ENCODE measurements at regions not wholly inside any gene's neighbourhood (a gene's known extent, or its start where the extent isn't known, plus 50 kb on each side); places are given as distances from the start of the nearest gene placed in this dataset.

GRCh38 chr4:96670381-96670780, 830.5 kb downstream of the PDHA2 start:
- no peak overlapping the region for H3K4me3 ChIP-seq (ENCODE audit: low read length)
- DNase-seq (ENCODE audit: low read depth), result no peak
- TF ChIP-seq CTCF (conservative IDR thresholded peaks at IDR 0.05; ENCODE audit: low read length), result no peak

GRCh38 chr4:96675416-96675815, 835.5 kb downstream of the PDHA2 start:
- DNase-seq (ENCODE audit: low read depth), result no peak
- no peak for TF ChIP-seq CTCF (conservative IDR thresholded peaks at IDR 0.05; ENCODE audit: low read length)
- H3K4me3 ChIP-seq (ENCODE audit: low read length), result no peak overlapping the region

GRCh38 chr4:96675896-96676295, 836.0 kb downstream of the PDHA2 start:
- no peak overlapping the region for H3K4me3 ChIP-seq (ENCODE audit: low read length)
- DNase-seq (ENCODE audit: low read depth), result no peak
- no peak for TF ChIP-seq CTCF (conservative IDR thresholded peaks at IDR 0.05; ENCODE audit: low read length)

- DNase-seq (ENCODE audit: low read depth), result no peak
- H3K4me3 ChIP-seq (ENCODE audit: low read length), result no peak overlapping the region
- no peak for TF ChIP-seq CTCF (conservative IDR thresholded peaks at IDR 0.05; ENCODE audit: low read length)
Measured at GRCh38 chr4:96676754-96677435, 837.0 kb downstream of the PDHA2 start.

GRCh38 chr4:96677499-96677898, 837.6 kb downstream of the PDHA2 start:
- TF ChIP-seq CTCF (conservative IDR thresholded peaks at IDR 0.05; ENCODE audit: low read length), result no peak
- H3K4me3 ChIP-seq (ENCODE audit: low read length), result no peak overlapping the region
- DNase-seq (ENCODE audit: low read depth), result no peak

- DNase-seq (ENCODE audit: low read depth), result no peak
- H3K4me3 ChIP-seq (ENCODE audit: low read length), result no peak overlapping the region
- no peak for TF ChIP-seq CTCF (conservative IDR thresholded peaks at IDR 0.05; ENCODE audit: low read length)
Measured at GRCh38 chr4:96681218-96681617, 841.3 kb downstream of the PDHA2 start.

- H3K4me3 ChIP-seq (ENCODE audit: low read length), result no peak overlapping the region
- TF ChIP-seq CTCF (conservative IDR thresholded peaks at IDR 0.05; ENCODE audit: low read length), result no peak
- no peak for DNase-seq (ENCODE audit: low read depth)
Measured at GRCh38 chr4:96685691-96686090, 845.8 kb downstream of the PDHA2 start.
